ENCODE measurements at regions not wholly inside any gene's neighbourhood (a gene's known extent, or its start where the extent isn't known, plus 50 kb on each side); places are given as distances from the start of the nearest gene placed in this dataset.

DNA sequence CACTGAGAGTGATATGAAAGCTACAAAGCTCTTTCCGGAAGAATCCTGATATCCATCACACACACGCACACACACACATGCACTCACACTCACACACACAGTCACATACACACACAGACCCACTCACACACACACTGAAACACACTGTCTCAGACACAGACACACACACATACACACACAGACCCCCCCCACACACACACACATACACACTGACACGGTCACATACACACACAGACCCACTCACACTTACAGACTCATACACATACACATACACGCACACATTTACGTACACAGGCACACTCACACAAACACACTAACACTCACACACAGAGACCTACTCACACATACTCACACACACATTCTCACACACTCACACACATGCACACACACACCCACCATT, 58.6 kb downstream of the LIG4 start:
- TF ChIP-seq CTCF (IDR thresholded peaks at IDR 0.05; ENCODE audit: control extremely low read depth, extremely low read depth, low read depth, missing control alignments) = no peak
- no peak for DNase-seq (ENCODE audit: extremely low spot score)
- CTCF ChIA-PET = interaction anchor here (1.1 to 5.5 kb wide), 15 partner anchors 9 to 948 kb away, joined by 3 to 79 read pairs (median 9); no protein-coding TSS in a partner anchor
- POLR2A ChIA-PET = no interaction called here

DNA sequence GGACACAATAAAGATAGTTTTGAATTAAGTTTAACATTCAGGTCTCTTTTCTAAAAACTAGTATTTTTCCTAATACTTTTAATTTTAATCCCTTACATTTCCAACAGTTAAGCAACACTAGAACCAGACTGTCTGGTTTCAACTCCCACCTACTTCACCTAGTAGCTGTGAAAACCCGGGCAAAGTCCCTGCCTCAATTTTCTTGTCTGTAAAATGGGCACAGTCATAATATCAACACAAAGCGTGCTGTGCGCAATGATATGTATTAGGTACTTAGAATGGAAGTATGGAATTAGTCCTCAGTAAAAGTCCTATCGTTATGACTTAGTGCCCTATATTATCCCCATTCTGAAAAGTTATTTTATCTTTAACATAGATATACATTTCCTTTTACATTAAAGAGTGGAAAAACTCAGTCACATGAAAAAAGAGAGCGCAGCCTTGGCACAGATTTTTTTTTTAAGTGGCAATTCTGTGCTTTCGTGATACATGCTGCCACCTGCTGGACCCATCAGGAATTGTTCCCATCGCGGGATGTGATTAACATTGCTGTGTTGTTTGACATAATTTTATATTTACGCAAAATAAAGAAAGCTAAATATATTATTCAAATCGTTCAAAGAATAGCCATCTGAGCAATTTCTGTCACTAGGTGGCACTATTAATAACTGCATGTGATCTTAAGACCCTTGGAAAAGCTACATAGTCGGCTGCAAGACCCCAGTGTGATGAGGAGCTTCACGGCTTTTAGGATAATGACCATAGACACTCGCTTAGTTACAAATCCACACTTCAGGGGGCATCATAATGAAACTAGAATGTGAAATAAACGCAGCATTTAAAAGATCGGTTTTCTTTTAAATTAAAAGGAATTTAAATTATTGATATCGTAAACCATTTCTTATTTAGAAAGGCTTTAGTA, 59.9 kb downstream of the LIG4 start:
- POLR2A ChIA-PET = no interaction called here
- CTCF ChIA-PET = interaction anchor here (0.6 to 5.5 kb wide), 31 partner anchors 9 to 956 kb away, joined by 3 to 79 read pairs (median 4); no protein-coding TSS in a partner anchor
- peak; percentile 23 for DNase-seq (ENCODE audit: extremely low spot score)
- TF ChIP-seq CTCF (IDR thresholded peaks at IDR 0.05; ENCODE audit: control extremely low read depth, extremely low read depth, low read depth, missing control alignments) = peak; percentile 84

- no peak for TF ChIP-seq CTCF (IDR thresholded peaks at IDR 0.05; ENCODE audit: control extremely low read depth, extremely low read depth, low read depth, missing control alignments)
- ChIA-PET CTCF (interaction anchor here (1.2 to 5.5 kb wide), 9 partner anchors 8 to 952 kb away, joined by 3 to 79 read pairs (median 22); no protein-coding TSS in a partner anchor), POLR2A (no interaction called here)
- no peak for DNase-seq (ENCODE audit: extremely low spot score)
Measured at GRCh38 chr13:108154421-108154858, 60.9 kb downstream of the LIG4 start.

DNA sequence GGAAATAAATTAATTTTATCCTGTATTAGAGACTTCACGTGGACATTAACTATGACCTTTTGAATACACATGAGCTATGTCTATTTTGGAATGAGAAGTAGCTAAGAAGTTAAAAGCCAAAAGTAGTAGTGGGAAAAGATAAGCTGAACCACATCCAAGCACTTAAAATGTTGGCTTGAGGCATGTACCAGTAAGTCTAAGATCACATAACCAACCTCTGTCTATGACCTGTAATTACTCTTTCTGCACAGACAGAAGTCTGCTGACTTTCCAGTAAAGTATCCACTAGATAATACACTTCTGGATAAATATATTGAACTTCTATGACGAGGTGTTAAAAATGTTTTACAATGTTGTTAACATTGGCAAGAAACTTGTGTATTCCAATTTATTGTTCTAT, 68.7 kb downstream of the LIG4 start:
- ChIA-PET POLR2A (no interaction called here), CTCF (interaction anchor here (4.4 kb wide), 1 partner anchor 9 kb away, joined by 38 read pairs; no protein-coding TSS in a partner anchor)
- TF ChIP-seq CTCF (IDR thresholded peaks at IDR 0.05; ENCODE audit: control extremely low read depth, extremely low read depth, low read depth, missing control alignments) = no peak
- no peak for DNase-seq (ENCODE audit: extremely low spot score)

DNA sequence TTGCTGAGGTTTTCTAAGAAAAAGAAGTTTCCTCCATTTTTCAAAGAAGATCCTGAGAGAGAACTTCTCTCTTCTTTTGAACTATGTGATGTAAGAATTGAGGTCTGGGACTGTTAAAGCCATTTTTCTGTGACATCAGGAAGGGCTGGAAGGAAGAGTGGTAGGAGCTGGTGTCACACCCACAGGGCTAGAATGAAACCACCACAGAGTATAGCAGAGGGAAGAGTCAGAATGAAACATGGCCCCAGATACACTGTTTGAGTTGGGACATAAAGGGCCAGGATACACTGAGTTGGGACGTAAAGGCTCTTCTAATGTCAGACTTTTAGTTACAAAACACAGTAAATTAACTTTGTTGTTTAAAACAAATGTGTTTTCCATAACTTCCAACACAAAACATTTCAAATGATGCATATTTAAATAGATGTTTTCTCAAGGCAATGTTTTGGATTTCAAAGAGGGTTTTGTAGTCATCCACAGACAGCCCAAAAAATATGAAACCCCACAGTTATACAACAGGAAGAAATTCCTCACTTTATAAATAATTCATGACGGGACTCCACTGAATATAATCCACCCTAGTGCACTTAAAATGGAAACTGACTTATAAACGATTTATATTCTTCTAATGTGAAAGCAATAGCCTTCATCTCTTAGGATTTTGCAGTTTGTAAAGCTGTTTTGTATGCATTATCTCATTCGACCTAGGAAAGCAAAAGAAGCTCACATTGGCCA, 72.5 kb downstream of the LIG4 start:
- TF ChIP-seq CTCF (IDR thresholded peaks at IDR 0.05; ENCODE audit: control extremely low read depth, extremely low read depth, low read depth, missing control alignments) = no peak
- ChIA-PET CTCF (interaction anchor here (5.2 kb wide), 1 partner anchor 12 kb away, joined by 45 read pairs; no protein-coding TSS in a partner anchor), POLR2A (no interaction called here)
- no peak for DNase-seq (ENCODE audit: extremely low spot score)

DNA sequence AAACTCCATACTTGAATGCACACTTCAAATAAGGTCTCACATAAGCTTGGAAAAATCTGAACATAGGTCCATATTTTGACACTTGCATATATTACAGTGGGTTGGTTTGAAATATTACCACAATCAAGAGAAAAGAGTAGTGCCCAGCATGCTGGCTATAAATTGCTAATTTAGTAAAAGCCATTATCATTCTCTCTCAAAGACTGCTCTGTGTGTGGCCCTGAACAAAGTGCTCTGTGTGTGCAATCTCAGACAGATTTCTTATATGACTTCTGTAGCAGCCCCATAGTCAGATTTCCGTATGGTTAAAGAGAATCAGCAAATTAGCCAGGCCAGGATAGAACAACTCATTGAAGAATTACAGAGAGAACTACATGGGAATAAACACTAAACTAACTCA, 78.2 kb downstream of the LIG4 start:
- TF ChIP-seq CTCF (IDR thresholded peaks at IDR 0.05; ENCODE audit: control extremely low read depth, extremely low read depth, low read depth, missing control alignments) = no peak
- ChIA-PET CTCF (interaction anchor here (4.1 kb wide), 1 partner anchor 18 kb away, joined by 22 read pairs; no protein-coding TSS in a partner anchor), POLR2A (no interaction called here)
- DNase-seq (ENCODE audit: extremely low spot score) = no peak
